ENCODE measurements at regions not wholly inside any gene's neighbourhood (a gene's known extent, or its start where the extent isn't known, plus 50 kb on each side); places are given as distances from the start of the nearest gene placed in this dataset.

GRCh38 chr1:199223936-199224335 is 585.1 kb downstream of the PTPRC start:
- no peaks in the 10 kb centered on the region for H3K9me3 ChIP-seq
- no peak for TF ChIP-seq CTCF (IDR thresholded peaks at IDR 0.05)
- H3K27me3 ChIP-seq: no peaks in the 10 kb centered on the region
- no peaks in the 10 kb centered on the region for H3K4me1 ChIP-seq
- H3K27ac ChIP-seq: no peak overlapping the region
- no peak overlapping the region for H3K9ac ChIP-seq (ENCODE audit: low read depth in 2 of 2, low read length in 2 of 2)
- H3K4me3 ChIP-seq: no peak overlapping the region
- H3K36me3 ChIP-seq: no peaks in the 10 kb centered on the region
- intact Hi-C loops (cut with DNase I): no loop called here
- DNase-seq: no peak

DNA sequence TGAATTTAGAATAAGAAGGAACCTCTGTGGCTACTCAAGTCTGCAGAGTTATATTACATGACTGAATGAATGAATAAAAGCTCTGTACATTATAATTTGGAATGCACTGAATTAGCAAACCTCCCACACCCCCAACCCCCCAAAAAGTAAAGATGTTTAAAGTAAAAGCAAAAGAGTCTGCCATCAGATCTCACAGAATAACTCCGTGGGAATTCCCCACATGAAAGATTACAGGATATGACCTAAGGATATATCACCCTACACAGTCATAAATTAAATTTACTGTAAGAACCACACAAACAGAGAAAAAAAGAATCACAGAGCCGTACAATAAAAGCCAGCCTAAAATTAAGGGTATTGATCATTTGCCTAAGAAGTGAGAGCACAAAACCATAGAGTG is 587.3 kb downstream of the PTPRC start:
- intact Hi-C loops (cut with DNase I): no loop called here
- H3K9me3 ChIP-seq: no peaks in the 10 kb centered on the region
- no peak for TF ChIP-seq CTCF (IDR thresholded peaks at IDR 0.05)
- H3K4me3 ChIP-seq: no peak overlapping the region
- no peak overlapping the region for H3K9ac ChIP-seq (ENCODE audit: low read depth in 2 of 2, low read length in 2 of 2)
- no peaks in the 10 kb centered on the region for H3K27me3 ChIP-seq
- H3K36me3 ChIP-seq: no peaks in the 10 kb centered on the region
- H3K4me1 ChIP-seq: no peaks in the 10 kb centered on the region
- no peak overlapping the region for H3K27ac ChIP-seq
- DNase-seq: no peak

DNA sequence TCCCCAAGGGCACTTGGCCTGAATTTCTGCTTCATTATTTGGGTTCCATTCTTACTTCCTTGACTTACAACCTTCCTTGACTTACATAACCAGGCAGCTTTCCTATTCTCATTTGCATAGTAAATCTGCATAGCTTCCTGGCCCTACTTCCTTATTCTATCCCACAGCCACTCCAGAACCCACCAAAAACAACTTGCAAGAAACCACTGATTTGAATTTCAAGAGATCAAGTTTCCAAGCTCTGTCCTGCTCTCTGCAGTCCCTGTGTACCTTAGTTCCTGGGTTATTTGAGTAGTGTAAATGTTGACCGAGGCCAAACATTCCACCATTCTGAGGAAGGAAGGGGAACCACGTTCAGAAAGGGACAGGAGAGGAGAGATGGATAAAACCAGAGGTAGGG is 603.3 kb downstream of the PTPRC start:
- Histone ChIP-seq H3K36me3 (no peaks in the 10 kb centered on the region), H3K4me3 (no peak overlapping the region), H3K4me1 (no peaks in the 10 kb centered on the region), H3K27ac (no peak overlapping the region), H3K9ac (ENCODE audit: low read depth in 2 of 2, low read length in 2 of 2) (no peak overlapping the region), H3K27me3 (no peaks in the 10 kb centered on the region), H3K9me3 (no peaks in the 10 kb centered on the region)
- TF ChIP-seq CTCF (IDR thresholded peaks at IDR 0.05): no peak
- no peak for DNase-seq
- intact Hi-C loops (cut with DNase I): no loop called here

DNA sequence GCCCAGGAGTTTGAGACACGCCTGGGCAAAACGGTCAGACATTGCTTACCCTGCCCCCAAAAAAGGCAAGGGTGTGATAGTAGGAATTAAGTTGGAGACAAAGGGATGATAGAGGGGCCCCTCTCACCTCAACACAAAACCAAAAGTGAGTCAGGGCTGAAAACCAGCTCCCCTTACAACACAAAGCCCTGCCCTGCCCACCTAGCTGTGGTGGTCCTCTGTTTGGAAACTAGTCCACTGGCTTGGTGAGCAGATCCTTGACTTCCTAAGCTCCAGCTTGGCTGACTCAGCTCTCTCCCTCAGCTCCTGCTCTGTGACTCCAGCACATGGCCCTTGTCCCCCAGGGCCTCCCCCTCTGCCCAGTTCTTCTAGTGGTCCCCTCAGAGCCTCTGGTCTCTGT is 603.8 kb downstream of the PTPRC start:
- intact Hi-C loops (cut with DNase I): no loop called here
- Histone ChIP-seq H3K27me3 (no peaks in the 10 kb centered on the region), H3K9me3 (no peaks in the 10 kb centered on the region), H3K36me3 (no peaks in the 10 kb centered on the region), H3K9ac (ENCODE audit: low read depth in 2 of 2, low read length in 2 of 2) (no peak overlapping the region), H3K4me3 (no peak overlapping the region), H3K27ac (no peak overlapping the region), H3K4me1 (no peaks in the 10 kb centered on the region)
- TF ChIP-seq CTCF (IDR thresholded peaks at IDR 0.05): no peak
- DNase-seq: no peak

GRCh38 chr1:199243423-199244061 is 604.7 kb downstream of the PTPRC start:
- Histone ChIP-seq H3K4me1 (no peaks in the 10 kb centered on the region), H3K9ac (ENCODE audit: low read depth in 2 of 2, low read length in 2 of 2) (no peak overlapping the region), H3K4me3 (no peak overlapping the region), H3K27me3 (no peaks in the 10 kb centered on the region), H3K27ac (no peak overlapping the region), H3K36me3 (no peaks in the 10 kb centered on the region), H3K9me3 (no peaks in the 10 kb centered on the region)
- intact Hi-C loops (cut with DNase I): no loop called here
- TF ChIP-seq CTCF (IDR thresholded peaks at IDR 0.05): peak; percentile 46
- DNase-seq: peak; percentile 35

Measured in colonic mucosa (tissue), 4 donors.